ENCODE measurements at regions not wholly inside any gene's neighbourhood (a gene's known extent, or its start where the extent isn't known, plus 50 kb on each side); places are given as distances from the start of the nearest gene placed in this dataset.
"Not testable (repeated sequence)": the region's sequence is repeated elsewhere in the genome, so short reads cannot be mapped to it uniquely, and the experiment has no call there.

- BruUV-seq (replicated peaks): no TSS peak
- Mint-ChIP-seq H3K36me3 (ENCODE audit: insufficient read depth, unreplicated experiment) (no peaks in the 10 kb centered on the region), H3K27me3 (ENCODE audit: insufficient read depth, unreplicated experiment) (peaks cover 50% of the 10 kb centered on the region), H3K27ac (ENCODE audit: low read depth, unreplicated experiment) (no peak overlapping the region), H3K4me3 (ENCODE audit: unreplicated experiment) (no peak overlapping the region), H3K4me1 (ENCODE audit: insufficient read depth, unreplicated experiment) (no peaks in the 10 kb centered on the region), H3K9me3 (ENCODE audit: unreplicated experiment) (peaks cover 7% of the 10 kb centered on the region)
- intact Hi-C loops (cut with micrococcal nuclease): no loop called here
- CTCF ChIA-PET: interaction anchor here (0.8 kb wide), 1 partner anchor 17 kb away, joined by 3 read pairs; no protein-coding TSS in a partner anchor
- POLR2A ChIA-PET: no interaction called here
- TF ChIP-seq CTCF (IDR thresholded peaks at IDR 0.05; ENCODE audit: unreplicated experiment): no peak
- DNase-seq (ENCODE audit: unreplicated experiment): no peak
These were observed 105.9 kb downstream of the OR13H1 start for GRCh38 chrX:131649741-131650140.

- no peak overlapping the region for H3K27ac Mint-ChIP-seq (ENCODE audit: low read depth, unreplicated experiment)
- no TSS peak for BruUV-seq (replicated peaks)
- no peak for TF ChIP-seq CTCF (IDR thresholded peaks at IDR 0.05; ENCODE audit: unreplicated experiment)
These were observed 107.0 kb downstream of the OR13H1 start for GRCh38 chrX:131650637-131651410.

GRCh38 chrX:131663726-131664125 lies 119.9 kb downstream of the OR13H1 start:
- H3K4me1 Mint-ChIP-seq (ENCODE audit: insufficient read depth, unreplicated experiment); H3K4me3 Mint-ChIP-seq (ENCODE audit: unreplicated experiment); H3K27ac Mint-ChIP-seq (ENCODE audit: low read depth, unreplicated experiment); H3K36me3 Mint-ChIP-seq (ENCODE audit: insufficient read depth, unreplicated experiment); DNase-seq (ENCODE audit: unreplicated experiment); H3K9me3 Mint-ChIP-seq (ENCODE audit: unreplicated experiment); intact Hi-C loops (cut with micrococcal nuclease); BruUV-seq (replicated peaks); POLR2A ChIA-PET; CTCF ChIA-PET: not testable (repeated sequence)
- peaks cover 50% of the 10 kb centered on the region for H3K27me3 Mint-ChIP-seq (ENCODE audit: insufficient read depth, unreplicated experiment)

More at GRCh38 chrX:131650637-131651410, 107.0 kb downstream of the OR13H1 start:
- H3K36me3 Mint-ChIP-seq (ENCODE audit: insufficient read depth, unreplicated experiment): no peaks in the 10 kb centered on the region
- POLR2A ChIA-PET: interaction anchor here (0.6 to 0.7 kb wide), 2 partner anchors 199 to 1153 kb away, joined by 3 to 4 read pairs; no protein-coding TSS in a partner anchor
- intact Hi-C loops (cut with micrococcal nuclease): no loop called here
- H3K9me3 Mint-ChIP-seq (ENCODE audit: unreplicated experiment): peaks cover 7% of the 10 kb centered on the region
- H3K4me1 Mint-ChIP-seq (ENCODE audit: insufficient read depth, unreplicated experiment): no peaks in the 10 kb centered on the region
- no peak for DNase-seq (ENCODE audit: unreplicated experiment)
- peaks cover 56% of the 10 kb centered on the region for H3K27me3 Mint-ChIP-seq (ENCODE audit: insufficient read depth, unreplicated experiment)
- no peak overlapping the region for H3K4me3 Mint-ChIP-seq (ENCODE audit: unreplicated experiment)
- CTCF ChIA-PET: interaction anchor here (0.8 to 1.4 kb wide), 4 partner anchors 18 to 26 kb away, joined by 3 to 4 read pairs (median 4); no protein-coding TSS in a partner anchor

- intact Hi-C loops (cut with micrococcal nuclease): no loop called here
These were observed 127.9 kb downstream of the OR13H1 start for GRCh38 chrX:131671735-131672134.

More at GRCh38 chrX:131671735-131672134, 127.9 kb downstream of the OR13H1 start:
- Mint-ChIP-seq H3K27ac (ENCODE audit: low read depth, unreplicated experiment) (no peak overlapping the region), H3K4me1 (ENCODE audit: insufficient read depth, unreplicated experiment) (no peaks in the 10 kb centered on the region), H3K36me3 (ENCODE audit: insufficient read depth, unreplicated experiment) (no peaks in the 10 kb centered on the region), H3K27me3 (ENCODE audit: insufficient read depth, unreplicated experiment) (peaks cover 52% of the 10 kb centered on the region), H3K9me3 (ENCODE audit: unreplicated experiment) (no peaks in the 10 kb centered on the region), H3K4me3 (ENCODE audit: unreplicated experiment) (no peak overlapping the region)
- TF ChIP-seq CTCF (IDR thresholded peaks at IDR 0.05; ENCODE audit: unreplicated experiment): no peak
- BruUV-seq (replicated peaks): no TSS peak
- CTCF ChIA-PET: no interaction called here
- DNase-seq (ENCODE audit: unreplicated experiment): no peak
- POLR2A ChIA-PET: no interaction called here

Data from MCF 10A (cell line).